ENCODE measurements at regions not wholly inside any gene's neighbourhood (a gene's known extent, or its start where the extent isn't known, plus 50 kb on each side); places are given as distances from the start of the nearest gene placed in this dataset.

- DNase-seq (ENCODE audit: low read depth, low spot score): no peak
- CTCF ChIA-PET: no interaction called here
- POLR2A ChIA-PET: no interaction called here
- no peak overlapping the region for H3K4me3 ChIP-seq (ENCODE audit: low read depth, low read length)
- TF ChIP-seq CTCF (IDR thresholded peaks at IDR 0.05; ENCODE audit: insufficient read depth, low read length, missing control alignments): no peak
Measured at GRCh38 chr15:69662645-69663000, 210.0 kb downstream of the RPLP1 start.

- DNase-seq (ENCODE audit: low read depth, low spot score): no peak
- no peak for TF ChIP-seq CTCF (IDR thresholded peaks at IDR 0.05; ENCODE audit: insufficient read depth, low read length, missing control alignments)
- ChIA-PET POLR2A (no interaction called here), CTCF (interaction anchor here (1.9 kb wide), 1 partner anchor 65 kb away, joined by 4 read pairs; no protein-coding TSS in a partner anchor)
- H3K4me3 ChIP-seq (ENCODE audit: low read depth, low read length): no peak overlapping the region
Measured at GRCh38 chr15:69663441-69663840, 210.8 kb downstream of the RPLP1 start.

GRCh38 chr15:69663982-69664381, 211.4 kb downstream of the RPLP1 start:
- ChIA-PET POLR2A (no interaction called here), CTCF (interaction anchor here (1.9 kb wide), 1 partner anchor 65 kb away, joined by 4 read pairs; no protein-coding TSS in a partner anchor)
- DNase-seq (ENCODE audit: low read depth, low spot score): no peak
- no peak overlapping the region for H3K4me3 ChIP-seq (ENCODE audit: low read depth, low read length)
- no peak for TF ChIP-seq CTCF (IDR thresholded peaks at IDR 0.05; ENCODE audit: insufficient read depth, low read length, missing control alignments)

GRCh38 chr15:69664572-69665571, 212.3 kb downstream of the RPLP1 start:
- CTCF ChIA-PET: interaction anchor here (1.9 kb wide), 1 partner anchor 64 kb away, joined by 4 read pairs; no protein-coding TSS in a partner anchor
- POLR2A ChIA-PET: no interaction called here
- no peak for TF ChIP-seq CTCF (IDR thresholded peaks at IDR 0.05; ENCODE audit: insufficient read depth, low read length, missing control alignments)
- DNase-seq (ENCODE audit: low read depth, low spot score): no peak
- H3K4me3 ChIP-seq (ENCODE audit: low read depth, low read length): no peak overlapping the region

- H3K4me3 ChIP-seq (ENCODE audit: low read depth, low read length): no peak overlapping the region
- CTCF ChIA-PET: no interaction called here
- DNase-seq (ENCODE audit: low read depth, low spot score): no peak
- no peak for TF ChIP-seq CTCF (IDR thresholded peaks at IDR 0.05; ENCODE audit: insufficient read depth, low read length, missing control alignments)
- POLR2A ChIA-PET: no interaction called here
Measured at GRCh38 chr15:69665641-69666111, 213.1 kb downstream of the RPLP1 start.

GRCh38 chr15:69666441-69666882, 213.8 kb downstream of the RPLP1 start:
- no peak for TF ChIP-seq CTCF (IDR thresholded peaks at IDR 0.05; ENCODE audit: insufficient read depth, low read length, missing control alignments)
- ChIA-PET POLR2A (no interaction called here), CTCF (no interaction called here)
- DNase-seq (ENCODE audit: low read depth, low spot score): no peak
- no peak overlapping the region for H3K4me3 ChIP-seq (ENCODE audit: low read depth, low read length)
